Cardiac fibroblast (primary cell): ENCODE measurements at regions not wholly inside any gene's neighbourhood (a gene's known extent, or its start where the extent isn't known, plus 50 kb on each side); places are given as distances from the start of the nearest gene placed in this dataset.

ENCODE experiments used
- DNase-seq, 2 donors: peaks; one replicate each; pipeline versions ENCODE4 v3.0.0 to v3.0.0-alpha.2; 2010; ENCODE audit warnings: low read depth in 2 of 2
- H3K4me3 ChIP-seq, 2 donors: replicated peaks in 1 of 2; 1 replicate in 1 of 2; 2 replicates in 1 of 2; pipeline ENCODE4 v1.5.1; 2011; ENCODE audit warnings: low read depth in 2 of 2, low read length in 2 of 2, mild to moderate bottlenecking in 2 of 2, moderate library complexity in 1 of 2
- TF ChIP-seq, protein P1 (sequence below): IDR thresholded peaks from one replicate; pipeline ENCODE4 v1.5.1; 2011; ENCODE audit warnings: low read depth, mild to moderate bottlenecking, low read length, inconsistent platforms

DNA sequence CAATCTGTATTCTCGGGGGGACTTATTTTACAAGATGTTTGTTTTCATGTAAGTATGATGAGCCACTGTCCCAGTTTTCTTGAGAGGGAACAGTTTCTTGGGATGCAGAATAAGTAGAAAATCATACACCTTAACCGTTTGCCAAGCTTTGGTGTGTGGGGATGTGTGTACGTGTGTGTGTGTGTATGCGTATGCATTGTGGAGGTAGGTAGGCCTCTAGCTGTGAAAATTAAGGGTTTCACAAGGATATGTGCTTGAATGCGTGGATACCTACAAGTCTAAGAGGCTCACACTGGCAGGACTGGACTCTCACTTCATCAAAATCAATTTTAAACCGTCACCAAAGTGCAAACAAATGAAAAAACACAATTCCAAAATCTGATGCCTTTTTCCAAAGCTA is 204.2 kb upstream of the RBMS1 start:
- TF ChIP-seq, protein P1, sequence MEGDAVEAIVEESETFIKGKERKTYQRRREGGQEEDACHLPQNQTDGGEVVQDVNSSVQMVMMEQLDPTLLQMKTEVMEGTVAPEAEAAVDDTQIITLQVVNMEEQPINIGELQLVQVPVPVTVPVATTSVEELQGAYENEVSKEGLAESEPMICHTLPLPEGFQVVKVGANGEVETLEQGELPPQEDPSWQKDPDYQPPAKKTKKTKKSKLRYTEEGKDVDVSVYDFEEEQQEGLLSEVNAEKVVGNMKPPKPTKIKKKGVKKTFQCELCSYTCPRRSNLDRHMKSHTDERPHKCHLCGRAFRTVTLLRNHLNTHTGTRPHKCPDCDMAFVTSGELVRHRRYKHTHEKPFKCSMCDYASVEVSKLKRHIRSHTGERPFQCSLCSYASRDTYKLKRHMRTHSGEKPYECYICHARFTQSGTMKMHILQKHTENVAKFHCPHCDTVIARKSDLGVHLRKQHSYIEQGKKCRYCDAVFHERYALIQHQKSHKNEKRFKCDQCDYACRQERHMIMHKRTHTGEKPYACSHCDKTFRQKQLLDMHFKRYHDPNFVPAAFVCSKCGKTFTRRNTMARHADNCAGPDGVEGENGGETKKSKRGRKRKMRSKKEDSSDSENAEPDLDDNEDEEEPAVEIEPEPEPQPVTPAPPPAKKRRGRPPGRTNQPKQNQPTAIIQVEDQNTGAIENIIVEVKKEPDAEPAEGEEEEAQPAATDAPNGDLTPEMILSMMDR = no peak
- no peak for DNase-seq
- H3K4me3 ChIP-seq = no peak overlapping the region

DNA sequence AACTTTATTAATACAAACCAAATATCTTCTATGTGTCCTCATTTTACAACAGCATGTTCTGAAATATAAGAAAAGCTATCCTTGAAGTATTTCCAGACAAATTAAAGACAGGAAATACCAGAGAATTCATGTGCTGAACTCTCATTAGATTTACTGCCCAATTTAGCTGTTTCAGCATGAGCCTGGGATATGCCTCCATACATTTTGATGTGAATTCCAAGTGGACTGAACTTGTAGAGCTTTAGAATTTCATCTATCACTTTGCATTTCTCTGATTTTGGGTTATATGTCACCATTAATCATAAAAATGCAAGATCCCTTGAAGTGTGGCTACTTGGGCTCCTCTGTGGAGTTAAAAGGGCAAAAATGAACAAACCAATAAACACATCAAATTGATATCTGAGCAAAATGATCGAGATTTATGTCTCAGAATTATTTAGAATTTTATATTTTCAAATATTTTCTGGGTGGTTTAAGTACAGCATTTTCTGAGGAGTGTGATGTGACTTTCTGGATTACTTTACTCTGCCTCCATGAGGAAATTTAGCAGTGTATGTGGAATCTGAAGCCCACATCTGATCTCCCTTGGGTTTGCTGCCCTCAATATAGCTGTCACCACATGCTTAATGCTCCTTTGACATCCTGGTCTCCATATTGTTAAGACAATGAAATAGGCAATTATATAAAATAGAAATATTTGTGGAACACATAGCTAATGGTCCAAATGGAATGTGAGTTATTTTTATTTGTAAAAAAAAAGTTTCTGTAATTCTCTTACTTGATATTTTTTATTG is 206.6 kb upstream of the RBMS1 start:
- H3K4me3 ChIP-seq = no peak overlapping the region
- TF ChIP-seq, protein P1 = no peak
- DNase-seq = peak in 1 of 2 donors; percentile 40

DNA sequence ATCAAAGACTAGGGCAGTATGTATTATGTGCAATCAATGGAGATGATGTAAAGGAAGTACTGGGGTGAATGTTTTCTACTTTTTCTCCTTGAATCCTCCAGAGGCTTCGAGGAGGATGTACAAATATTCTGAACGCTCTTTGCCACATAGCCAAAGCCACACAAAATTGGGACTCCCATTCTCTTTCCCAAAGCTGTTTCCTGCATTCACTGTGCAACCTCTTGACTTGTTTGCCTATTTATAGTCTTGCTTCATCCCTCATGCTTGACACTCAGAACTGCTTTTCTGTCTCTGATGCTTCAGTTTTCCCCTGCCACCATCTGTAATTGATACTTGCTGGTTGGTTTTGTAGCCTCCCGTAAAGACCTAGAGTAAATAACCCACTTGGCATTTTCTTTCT is 208.2 kb upstream of the RBMS1 start:
- H3K4me3 ChIP-seq = no peak overlapping the region
- no peak for DNase-seq
- TF ChIP-seq, protein P1 = no peak

DNA sequence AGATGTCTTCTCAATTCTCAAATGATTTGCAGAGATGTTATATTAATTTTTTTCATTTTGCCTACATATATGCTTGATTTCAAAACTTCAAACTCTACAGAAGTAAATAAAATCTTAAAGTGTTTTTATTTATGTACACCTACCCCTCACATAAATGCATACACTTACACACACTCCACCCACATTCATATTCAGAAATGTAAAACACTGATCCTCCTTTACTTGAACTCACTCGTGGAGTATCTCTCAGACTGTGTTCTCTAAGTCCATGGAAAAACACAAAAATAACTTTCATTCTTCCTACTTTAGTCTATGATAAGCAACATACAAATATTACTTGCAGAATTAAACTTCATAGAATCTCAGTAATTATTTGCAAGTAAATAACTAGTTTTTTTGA is 209.1 kb upstream of the RBMS1 start:
- DNase-seq = no peak
- no peak overlapping the region for H3K4me3 ChIP-seq
- TF ChIP-seq, protein P1 = no peak

DNA sequence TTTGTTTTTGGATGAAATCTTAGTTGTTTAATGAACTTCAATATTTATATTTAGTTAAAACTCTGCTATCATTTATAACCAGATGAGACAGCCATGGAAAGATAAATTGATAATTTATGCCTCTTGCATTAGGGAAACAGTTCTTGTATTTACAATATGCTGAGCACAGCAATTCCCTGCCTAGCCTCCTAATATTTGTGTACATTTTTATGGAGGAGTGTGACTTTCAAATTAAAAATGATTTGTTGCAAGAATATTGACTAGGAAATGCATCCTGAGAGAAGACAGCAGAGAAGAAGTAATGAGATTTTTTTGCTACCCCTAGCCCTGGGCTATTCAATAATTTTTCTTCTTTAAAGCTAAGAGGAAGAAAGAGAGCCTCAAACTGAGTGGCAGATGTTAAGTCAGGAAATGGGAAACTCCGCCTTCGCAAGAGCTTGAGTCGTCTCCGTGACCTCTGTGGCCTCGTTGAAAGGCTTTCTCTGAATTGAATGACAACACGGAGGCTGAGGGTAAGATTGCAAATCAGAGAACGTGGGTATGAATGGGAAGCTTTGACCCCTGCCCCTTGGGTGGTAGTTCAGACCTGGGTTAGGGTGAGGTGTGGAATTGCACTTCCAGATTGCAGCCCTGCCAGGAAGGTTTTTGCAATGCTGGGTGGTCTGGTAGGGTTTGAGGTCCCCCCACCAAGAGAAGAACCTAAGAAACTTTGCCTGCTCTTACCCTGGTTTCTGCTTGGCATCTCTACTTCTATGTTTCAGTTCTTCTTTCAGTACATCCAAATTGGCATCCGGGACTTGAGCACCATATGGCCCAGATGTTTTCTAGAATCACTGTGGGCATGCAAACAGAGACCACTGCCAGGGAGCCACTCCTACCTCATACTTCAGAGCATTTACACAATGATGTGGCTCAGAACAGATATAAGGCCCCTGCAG is 210.3 kb upstream of the RBMS1 start:
- no peak overlapping the region for H3K4me3 ChIP-seq
- TF ChIP-seq, protein P1 = no peak
- no peak for DNase-seq

DNA sequence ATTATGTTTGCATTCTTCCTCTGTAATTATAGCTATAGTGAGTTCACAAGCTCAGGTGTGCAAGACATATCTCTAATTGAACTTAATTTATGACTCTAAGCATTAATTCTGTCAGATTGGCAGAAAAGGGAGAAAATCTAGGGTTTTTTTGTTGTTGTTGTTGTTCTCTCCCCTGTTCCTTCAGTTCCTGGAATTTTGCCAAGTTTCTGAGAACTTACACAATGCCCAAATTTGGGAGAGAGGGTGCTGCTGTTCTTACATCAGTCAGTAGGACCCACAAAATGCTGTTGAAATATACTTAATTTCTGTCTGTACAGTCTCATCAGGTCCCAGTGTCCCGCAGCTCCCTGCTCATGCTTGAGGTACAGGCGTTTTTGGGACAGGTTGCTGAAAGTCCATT is 221.8 kb upstream of the RBMS1 start:
- TF ChIP-seq, protein P1 = no peak
- peak; percentile 34 to 44 for DNase-seq
- no peak overlapping the region for H3K4me3 ChIP-seq
